GM18498 (cell line): ENCODE measurements at regions not wholly inside any gene's neighbourhood (a gene's known extent, or its start where the extent isn't known, plus 50 kb on each side); places are given as distances from the start of the nearest gene placed in this dataset.

Experiments
- ATAC-seq: cut with Tn5 transposase; IDR thresholded peaks from one replicate; pipeline ENCODE4 v1.9.1; 2021; ENCODE audit warnings: mild to moderate bottlenecking, moderate library complexity; ENCODE audit not compliant: unreplicated experiment

GRCh38 chr1:81409262-81409661 lies 391.5 kb upstream of the ADGRL2 start:
- ATAC-seq, result no peak

GRCh38 chr1:81408419-81408818 lies 392.3 kb upstream of the ADGRL2 start:
- ATAC-seq, result no peak

- no peak for ATAC-seq
Observed at GRCh38 chr1:81407000-81407821, 393.5 kb upstream of the ADGRL2 start.

GRCh38 chr1:81406292-81406999 lies 394.3 kb upstream of the ADGRL2 start:
- no peak for ATAC-seq

DNA sequence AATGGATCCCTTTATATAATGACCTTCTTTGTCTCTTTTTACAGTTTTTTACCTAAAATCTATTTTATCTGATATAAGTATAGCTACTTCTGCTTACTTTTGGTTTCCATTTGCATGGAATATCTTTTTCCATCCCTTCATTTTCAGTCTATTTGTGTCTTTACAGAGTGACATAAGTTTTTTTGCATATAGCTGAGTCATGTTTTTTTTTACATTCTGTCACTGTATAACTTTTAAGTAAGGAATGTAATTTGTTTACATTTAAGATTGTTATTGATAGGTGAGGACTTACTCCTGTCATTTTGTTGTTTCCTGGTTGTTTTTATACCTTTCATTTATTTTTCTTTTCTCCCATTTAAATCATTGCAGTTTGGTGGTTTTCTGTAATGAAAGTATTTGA lies 402.7 kb upstream of the ADGRL2 start:
- no peak for ATAC-seq

DNA sequence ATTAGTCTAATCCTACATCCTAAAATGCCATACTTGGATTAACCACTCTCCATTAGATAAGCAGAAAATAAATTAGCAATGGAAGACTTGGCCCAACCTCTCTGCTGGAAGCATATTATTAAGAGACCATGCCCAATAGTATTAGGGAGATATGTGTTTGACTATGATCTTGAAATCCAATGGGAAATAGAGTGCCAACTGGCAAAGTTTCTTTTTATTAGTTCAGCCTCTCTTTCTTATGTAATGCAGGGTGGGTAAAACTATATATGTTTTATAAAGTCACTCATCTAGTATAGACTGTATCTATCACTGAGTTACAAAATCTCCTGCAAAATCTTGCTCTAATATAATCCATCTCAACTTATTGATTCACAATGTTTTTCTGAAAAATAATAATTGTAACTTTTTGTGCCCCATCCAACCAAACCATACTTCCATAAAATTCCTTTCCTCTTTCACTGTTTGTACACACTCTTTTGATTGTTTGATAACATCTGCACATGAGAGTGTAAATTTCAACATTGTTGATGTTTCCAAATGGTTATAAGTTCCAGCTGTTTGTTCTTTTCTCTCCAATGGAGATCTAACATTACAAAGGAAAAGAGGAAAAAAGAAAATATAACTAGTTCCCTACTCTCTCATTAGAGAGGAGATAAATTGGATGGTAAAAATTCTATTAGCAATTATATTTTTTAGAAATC lies 408.1 kb upstream of the ADGRL2 start:
- no peak for ATAC-seq

GRCh38 chr1:81391125-81391828 lies 409.5 kb upstream of the ADGRL2 start:
- ATAC-seq, result no peak

DNA sequence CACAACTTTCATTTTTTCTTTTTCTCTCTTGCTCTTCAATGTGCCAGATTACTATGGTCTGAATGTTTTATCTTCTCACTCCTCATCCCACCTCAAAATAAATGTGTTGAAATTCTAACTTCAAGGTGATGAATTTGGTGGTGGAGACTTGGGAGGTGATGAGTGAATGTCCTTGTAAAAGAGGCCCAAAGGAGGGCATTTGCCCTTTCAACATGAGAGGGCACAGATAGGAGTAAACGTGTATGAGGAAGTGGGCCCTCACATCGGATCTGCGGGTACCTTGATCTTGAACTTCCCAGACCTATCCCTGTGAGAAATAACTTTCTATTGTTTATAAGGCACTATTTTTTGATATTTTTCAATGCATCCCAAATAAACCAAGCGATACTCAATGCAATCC lies 412.3 kb upstream of the ADGRL2 start:
- no peak for ATAC-seq

DNA sequence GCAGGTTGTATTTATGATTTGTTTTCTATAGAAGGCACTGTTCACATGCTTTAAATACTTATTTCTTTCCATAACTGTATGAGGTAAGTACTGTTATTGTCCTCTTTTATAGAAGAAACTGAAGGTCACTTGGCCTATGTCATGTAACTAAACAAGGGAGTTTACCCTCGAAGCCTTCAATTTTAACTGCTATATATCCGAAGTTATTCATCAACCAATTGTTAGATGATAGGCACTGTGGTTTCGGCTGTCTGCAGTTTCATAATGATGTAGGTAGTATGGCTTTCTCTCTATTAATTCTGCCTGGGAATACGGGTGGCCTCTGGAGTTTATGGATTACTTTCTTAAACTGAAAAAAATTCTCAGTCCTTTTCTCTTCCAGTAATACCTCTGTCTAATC lies 413.3 kb upstream of the ADGRL2 start:
- no peak for ATAC-seq

GRCh38 chr1:81382561-81382960 lies 418.2 kb upstream of the ADGRL2 start:
- no peak for ATAC-seq

- ATAC-seq, result no peak
Observed at GRCh38 chr1:81381881-81382280, 418.9 kb upstream of the ADGRL2 start.

GRCh38 chr1:81380436-81380835 lies 420.3 kb upstream of the ADGRL2 start:
- ATAC-seq, result no peak

GRCh38 chr1:81379430-81379829 lies 421.3 kb upstream of the ADGRL2 start:
- no peak for ATAC-seq

GRCh38 chr1:81377406-81377805 lies 423.3 kb upstream of the ADGRL2 start:
- no peak for ATAC-seq

GRCh38 chr1:81375884-81376548 lies 424.7 kb upstream of the ADGRL2 start:
- no peak for ATAC-seq

DNA sequence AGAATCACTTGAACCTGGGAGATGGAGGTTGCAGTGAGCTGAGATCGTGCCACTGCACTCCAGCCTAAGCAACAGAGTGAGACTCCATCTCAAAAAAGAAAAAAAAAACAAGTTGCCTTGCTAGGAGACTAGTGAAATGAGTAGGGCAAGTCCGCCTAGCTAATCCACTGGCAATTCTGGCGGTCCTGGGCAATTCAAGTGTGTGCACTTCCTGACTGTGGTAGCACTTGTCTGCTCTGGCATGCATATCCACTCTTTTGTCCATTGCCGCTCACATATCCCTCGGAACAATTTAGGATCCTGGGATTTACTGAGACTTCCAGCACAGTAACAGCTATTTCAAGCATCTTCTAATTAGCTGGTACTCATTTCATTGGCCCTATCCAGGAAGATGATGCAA lies 426.3 kb upstream of the ADGRL2 start:
- no peak for ATAC-seq

DNA sequence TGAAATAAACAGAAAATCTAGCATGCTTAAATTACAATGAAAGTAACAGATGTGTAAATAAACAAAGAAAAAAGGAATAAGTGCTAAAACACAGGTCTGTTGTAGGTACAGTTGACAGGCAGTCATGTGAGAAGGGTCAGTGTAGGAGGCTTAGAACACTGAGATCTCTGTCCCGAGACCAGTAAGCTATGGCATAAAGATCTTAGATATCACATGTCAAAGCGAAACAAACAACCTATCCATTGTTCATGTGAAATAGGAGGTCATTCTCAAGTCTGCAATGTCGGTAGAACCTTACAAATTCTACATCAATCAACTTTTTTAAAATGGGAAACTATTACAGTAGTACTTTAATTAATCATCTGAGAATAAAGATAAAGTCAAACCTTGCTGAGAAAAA lies 428.9 kb upstream of the ADGRL2 start:
- ATAC-seq, result no peak

DNA sequence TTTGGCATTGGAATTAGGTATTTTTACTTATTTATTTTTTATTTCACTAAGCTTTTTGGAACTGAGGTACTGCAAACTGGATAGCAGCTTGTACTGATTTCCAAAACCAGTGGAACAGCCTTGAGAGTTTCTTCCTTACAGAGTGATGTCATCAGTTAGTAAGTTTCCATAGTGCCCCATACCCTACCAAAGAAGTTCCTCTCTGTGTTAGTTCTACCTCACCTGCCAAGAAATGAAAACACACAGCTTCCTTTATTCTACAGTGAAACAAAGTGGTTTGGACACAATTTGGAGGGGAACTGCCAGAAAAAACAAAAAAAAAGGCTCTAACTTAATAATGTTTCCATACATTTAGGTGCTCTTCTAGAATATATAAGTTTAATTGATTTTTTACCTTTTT lies 430.9 kb upstream of the ADGRL2 start:
- no peak for ATAC-seq

GRCh38 chr1:81366173-81366572 lies 434.6 kb upstream of the ADGRL2 start:
- no peak for ATAC-seq

DNA sequence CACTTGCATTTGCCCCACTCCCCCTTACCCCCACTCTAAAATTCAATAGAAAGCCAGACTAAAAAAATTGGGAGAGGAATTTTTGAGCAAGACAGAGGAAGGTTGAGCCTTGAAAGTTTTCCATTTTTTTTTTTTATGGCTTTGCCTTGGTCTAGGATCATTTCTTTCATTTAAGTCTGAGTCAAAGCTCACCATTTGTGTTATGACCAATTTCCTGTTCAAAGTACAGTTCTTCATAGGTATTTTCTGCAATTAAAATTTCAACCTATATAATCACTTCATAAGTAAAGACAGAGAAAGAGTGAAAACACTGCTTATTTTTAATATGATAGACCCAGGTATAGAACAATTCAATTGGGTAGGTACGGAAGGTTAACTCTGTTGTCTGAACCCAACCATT lies 436.6 kb upstream of the ADGRL2 start:
- ATAC-seq, result no peak

DNA sequence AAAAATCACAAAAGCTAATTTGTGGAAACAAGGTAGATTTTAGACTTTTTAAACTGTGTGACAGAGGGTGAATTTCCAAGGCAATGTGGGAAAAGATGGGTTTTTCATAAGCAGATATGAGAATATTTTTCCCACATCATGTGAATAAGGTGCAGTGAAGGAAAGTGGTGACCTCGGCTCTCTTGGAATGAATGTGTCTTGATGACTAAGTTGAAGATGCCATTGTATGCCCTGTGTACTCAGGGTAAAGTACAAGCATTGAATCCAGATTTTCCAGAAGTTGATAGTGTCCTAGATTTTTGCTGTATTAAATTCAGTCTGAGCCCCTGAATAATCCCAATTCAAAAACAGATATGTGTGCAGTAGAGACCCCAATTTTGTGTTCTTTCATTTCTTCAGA lies 442.6 kb upstream of the ADGRL2 start:
- no peak for ATAC-seq
